H9 (cell line): ENCODE measurements at regions not wholly inside any gene's neighbourhood (a gene's known extent, or its start where the extent isn't known, plus 50 kb on each side); places are given as distances from the start of the nearest gene placed in this dataset.

Experiments
- DNase-seq: peaks from one replicate; pipeline ENCODE4 v3.0.0-alpha.2; 2017
- H2AFZ ChIP-seq: one replicate; pipeline ENCODE4 v1.6.1; 2013; ENCODE audit warnings: mild to moderate bottlenecking, low read length, control low read depth, moderate library complexity
- H2AK5ac ChIP-seq: 2 replicates; pipeline ENCODE4 v1.6.1; 2013; ENCODE audit warnings: low read length, control low read depth, mixed read lengths; ENCODE audit not compliant: insufficient read length
- H2BK120ac ChIP-seq: one replicate; pipeline ENCODE4 v1.6.1; 2013; ENCODE audit warnings: low read depth, mild to moderate bottlenecking, low read length, control low read depth, inconsistent platforms; ENCODE audit not compliant: poor library complexity, severe bottlenecking
- H2BK12ac ChIP-seq: 2 replicates; pipeline ENCODE4 v1.6.1; 2013; ENCODE audit warnings: low read length, control low read depth, mixed read lengths, low read depth; ENCODE audit not compliant: insufficient read length
- H2BK15ac ChIP-seq: 2 replicates; pipeline ENCODE4 v1.6.1; 2013; ENCODE audit warnings: low read depth, low read length, control low read depth
- H2BK20ac ChIP-seq: one replicate; pipeline ENCODE4 v1.6.1; 2013; ENCODE audit warnings: low read depth, mild to moderate bottlenecking, low read length, control low read depth, inconsistent platforms; ENCODE audit not compliant: poor library complexity, severe bottlenecking
- H2BK5ac ChIP-seq: 2 replicates; pipeline ENCODE4 v1.6.1; 2013; ENCODE audit warnings: low read length, control low read depth, mixed read lengths; ENCODE audit not compliant: insufficient read length
- H3K14ac ChIP-seq: 2 replicates; pipeline ENCODE4 v1.6.1; 2013; ENCODE audit warnings: low read length, control low read depth; ENCODE audit not compliant: insufficient read depth
- H3K18ac ChIP-seq: 2 replicates; pipeline ENCODE4 v1.6.1; 2013; ENCODE audit warnings: low read depth, mild to moderate bottlenecking, mixed read lengths, low read length, control low read depth; ENCODE audit not compliant: insufficient read length
- H3K23ac ChIP-seq: 2 replicates; pipeline ENCODE4 v1.6.1; 2013; ENCODE audit warnings: low read length, control low read depth, mixed read lengths, low read depth; ENCODE audit not compliant: insufficient read length
- H3K23me2 ChIP-seq: 2 replicates; pipeline ENCODE4 v1.6.1; 2013; ENCODE audit warnings: low read depth, mild to moderate bottlenecking, mixed read lengths, low read length, control low read depth; ENCODE audit not compliant: insufficient read length, poor library complexity, severe bottlenecking
- H3K27ac ChIP-seq: 2 replicates; pipeline ENCODE4 v1.5.1; 2013; ENCODE audit warnings: low read length, control low read depth, mixed read lengths, low read depth; ENCODE audit not compliant: insufficient read length
- H3K27me3 ChIP-seq: 2 replicates; pipeline ENCODE4 v1.6.1; 2013; ENCODE audit warnings: low read length, control low read depth, inconsistent platforms; ENCODE audit not compliant: insufficient read depth
- H3K4ac ChIP-seq: 2 replicates; pipeline ENCODE4 v1.6.1; 2013; ENCODE audit warnings: low read depth, mild to moderate bottlenecking, control low read depth, inconsistent platforms, low read length, moderate library complexity
- H3K4me1 ChIP-seq: 2 replicates; pipeline ENCODE4 v1.6.1; 2013; ENCODE audit warnings: low read length, control low read depth, inconsistent platforms; ENCODE audit not compliant: insufficient read depth
- H3K4me2 ChIP-seq: 2 replicates; pipeline ENCODE4 v1.6.1; 2013; ENCODE audit warnings: low read length, control low read depth, mixed read lengths; ENCODE audit not compliant: insufficient read length, insufficient read depth
- H3K56ac ChIP-seq: 2 replicates; pipeline ENCODE4 v1.6.1; 2013; ENCODE audit warnings: low read depth, mild to moderate bottlenecking, mixed read lengths, low read length, control low read depth; ENCODE audit not compliant: insufficient read length
- H3K79me1 ChIP-seq: 2 replicates; pipeline ENCODE4 v1.6.1; 2013; ENCODE audit warnings: low read depth, mild to moderate bottlenecking, moderate library complexity, low read length, control low read depth, inconsistent platforms; ENCODE audit not compliant: insufficient read depth, poor library complexity, severe bottlenecking
- H3K79me2 ChIP-seq: 2 replicates; pipeline ENCODE4 v1.6.1; 2013; ENCODE audit warnings: low read length, control low read depth, inconsistent platforms; ENCODE audit not compliant: insufficient read depth
- H3K9ac ChIP-seq: 2 replicates; pipeline ENCODE4 v1.6.1; 2013; ENCODE audit warnings: low read length, control low read depth, mixed read lengths; ENCODE audit not compliant: insufficient read length; ENCODE audit errors: extremely low read depth
- H3K9me3 ChIP-seq: one replicate; pipeline ENCODE4 v1.6.1; 2013; ENCODE audit warnings: low read depth, low read length, inconsistent platforms; ENCODE audit not compliant: control insufficient read depth
- H3T11ph ChIP-seq: one replicate; pipeline ENCODE4 v1.6.1; 2013; ENCODE audit warnings: mild to moderate bottlenecking, low read length, control low read depth, inconsistent platforms
- H4K20me1 ChIP-seq: one replicate; pipeline ENCODE4 v1.6.1; 2013; ENCODE audit not compliant: control insufficient read depth, insufficient read length, insufficient read depth
- H4K5ac ChIP-seq: 2 replicates; pipeline ENCODE4 v1.6.1; 2013; ENCODE audit warnings: low read depth, mild to moderate bottlenecking, mixed read lengths, low read length, control low read depth; ENCODE audit not compliant: insufficient read length
- H4K8ac ChIP-seq: replicated peaks from 2 replicates; pipeline ENCODE4 v1.6.1; 2013; ENCODE audit warnings: low read length, control low read depth, mixed read lengths, low read depth; ENCODE audit not compliant: insufficient read length
- H4K91ac ChIP-seq: 2 replicates; pipeline ENCODE4 v1.6.1; 2013; ENCODE audit warnings: low read depth, mild to moderate bottlenecking, moderate library complexity, mixed read lengths, low read length, control low read depth; ENCODE audit not compliant: insufficient read length
- H3K27ac Mint-ChIP-seq, 3 experiments: 2 replicates in 2 of 3; 3 replicates in 1 of 3; pipeline ENCODE4 v1.8.0; 2020 to 2021; ENCODE audit warnings: mixed read lengths in 3 of 3, mild to moderate bottlenecking in 1 of 3, moderate library complexity in 1 of 3
- H3K27me3 Mint-ChIP-seq: 2 replicates; pipeline ENCODE4 v1.8.0; 2021; ENCODE audit warnings: low read depth, mild to moderate bottlenecking, moderate library complexity, mixed read lengths
- H3K36me3 Mint-ChIP-seq, 3 experiments: 2 replicates in 2 of 3; 3 replicates in 1 of 3; pipeline ENCODE4 v1.8.0; 2020 to 2021; ENCODE audit warnings: low read depth in 3 of 3, mixed read lengths in 3 of 3; ENCODE audit not compliant: insufficient read depth in 1 of 3
- H3K4me1 Mint-ChIP-seq, 2 experiments: 2 replicates each; pipeline ENCODE4 v1.8.0; 2020; ENCODE audit warnings: mixed read lengths in 2 of 2
- H3K4me3 Mint-ChIP-seq, 2 experiments: 2 replicates in 1 of 2; 3 replicates in 1 of 2; pipeline ENCODE4 v1.8.0; 2020 to 2021; ENCODE audit warnings: mild to moderate bottlenecking in 2 of 2, mixed read lengths in 2 of 2, moderate library complexity in 1 of 2
- H3K9me3 Mint-ChIP-seq, 2 experiments: 2 replicates in 1 of 2; 3 replicates in 1 of 2; pipeline ENCODE4 v1.8.0; 2020; ENCODE audit warnings: mild to moderate bottlenecking in 2 of 2, mixed read lengths in 2 of 2, moderate library complexity in 1 of 2
- CTCF ChIP-seq: fragments of 200-600 bp; sonication (generic); conservative IDR thresholded peaks from 3 replicates; pipeline ENCODE4 v1.8.0; 2021; ENCODE audit warnings: antibody characterized with exemption, mild to moderate bottlenecking
- WGBS: extraction: QIAGEN DNeasy Blood & Tissue Kit; methylation state at CpG from one replicate; pipeline ENCODE4 v1.1.7; 2013; ENCODE audit warnings: missing lambda C conversion rate, low lambda C conversion rate, mixed read lengths; ENCODE audit not compliant: insufficient read length; ENCODE audit errors: extremely low coverage; 5-methylcytosine and 5-hydroxymethylcytosine counted together

- no peak for TF ChIP-seq CTCF
- Histone ChIP-seq H3K56ac (no peak overlapping the region), H2BK120ac (no peak overlapping the region), H3K4me2 (no peak overlapping the region), H2BK20ac (no peak overlapping the region), H3K79me1 (no peaks in the 10 kb centered on the region), H4K5ac (no peak overlapping the region), H3K14ac (no peak overlapping the region), H3K23me2 (no peaks in the 10 kb centered on the region), H3K27me3 (no peaks in the 10 kb centered on the region), H2BK12ac (no peak overlapping the region), H3K4me1 (no peaks in the 10 kb centered on the region), H4K8ac (no peak overlapping the region), H2BK15ac (no peak overlapping the region), H2AFZ (no peak overlapping the region), H3K23ac (no peak overlapping the region), H3K9me3 (no peaks in the 10 kb centered on the region), H3T11ph (no peak overlapping the region), H3K18ac (no peak overlapping the region), H2AK5ac (no peak overlapping the region), H3K9ac (no peak overlapping the region), H3K79me2 (no peaks in the 10 kb centered on the region), H4K20me1 (no peaks in the 10 kb centered on the region), H2BK5ac (no peak overlapping the region), H3K4ac (no peak overlapping the region), H4K91ac (no peak overlapping the region), H3K27ac (no peak overlapping the region)
- Mint-ChIP-seq H3K4me3 (no peak overlapping the region), H3K9me3 (no peaks in the 10 kb centered on the region; a peak in 1 of 5 replicates), H3K4me1 (peaks cover 6 to 14% of the 10 kb centered on the region in 2 experiments), H3K27me3 (peaks cover 9% of the 10 kb centered on the region), H3K36me3 (no peaks in the 10 kb centered on the region), H3K27ac (no peak overlapping the region)
- no CpG with 5 or more reads among the region's 17 CpGs for WGBS
- DNase-seq = peak; percentile 14
Measured at GRCh38 chr7:156015237-156016020, 203.2 kb upstream of the SHH start.
